Suprapubic skin (tissue), 4 donors: ENCODE measurements at regions not wholly inside any gene's neighbourhood (a gene's known extent, or its start where the extent isn't known, plus 50 kb on each side); places are given as distances from the start of the nearest gene placed in this dataset.

Experiments
- DNase-seq, 2 donors: peaks; one replicate each; pipeline ENCODE4 v3.0.0-alpha.2; 2019; ENCODE audit warnings: low spot score in 2 of 2
- H3K27ac ChIP-seq: fragments of 200-600 bp; sonication (generic); one replicate; pipeline ENCODE4 v1.5.1; 2019
- H3K27me3 ChIP-seq: fragments of 200-600 bp; sonication (generic); one replicate; pipeline ENCODE4 v1.5.1; 2019
- H3K36me3 ChIP-seq: fragments of 200-600 bp; sonication (generic); one replicate; pipeline ENCODE4 v1.5.1; 2019
- H3K4me1 ChIP-seq: fragments of 200-600 bp; sonication (generic); one replicate; pipeline ENCODE4 v1.5.1; 2019
- H3K4me3 ChIP-seq: fragments of 200-600 bp; sonication (generic); one replicate; pipeline ENCODE4 v1.5.1; 2019; ENCODE audit warnings: mild to moderate bottlenecking
- H3K9me3 ChIP-seq: fragments of 200-600 bp; sonication (generic); one replicate; pipeline ENCODE4 v1.5.1; 2019
- EP300 ChIP-seq: sonication (generic); formaldehyde crosslinking; IDR thresholded peaks from one replicate; pipeline ENCODE4 v1.6.1; 2017; ENCODE audit warnings: antibody characterized with exemption
- POLR2A ChIP-seq, 2 donors: fragments of 450-650 bp; IDR thresholded peaks; one replicate each; pipeline ENCODE4 v1.6.1; 2017; ENCODE audit warnings: antibody characterized with exemption in 2 of 2, mild to moderate bottlenecking in 2 of 2, moderate library complexity in 2 of 2
- POLR2AphosphoS5 ChIP-seq, 3 donors: sonication (generic); formaldehyde crosslinking; IDR thresholded peaks; one replicate each; pipeline ENCODE4 v1.6.1; 2017; ENCODE audit warnings: antibody characterized with exemption in 3 of 3
- WGBS: methylation state at CpG from one replicate; pipeline ENCODE4 v1.1.5; 2018; 5-methylcytosine and 5-hydroxymethylcytosine counted together
- TF ChIP-seq, protein P1 (sequence below), 2 donors: fragments of 200-600 bp in 1 of 2; fragments of 450-650 bp in 1 of 2; sonication (generic) in 1 of 2; IDR thresholded peaks; one replicate each; pipeline ENCODE4 v1.5.1; 2016 to 2019; ENCODE audit warnings: antibody characterized with exemption in 2 of 2, mild to moderate bottlenecking in 1 of 2, moderate library complexity in 1 of 2

DNA sequence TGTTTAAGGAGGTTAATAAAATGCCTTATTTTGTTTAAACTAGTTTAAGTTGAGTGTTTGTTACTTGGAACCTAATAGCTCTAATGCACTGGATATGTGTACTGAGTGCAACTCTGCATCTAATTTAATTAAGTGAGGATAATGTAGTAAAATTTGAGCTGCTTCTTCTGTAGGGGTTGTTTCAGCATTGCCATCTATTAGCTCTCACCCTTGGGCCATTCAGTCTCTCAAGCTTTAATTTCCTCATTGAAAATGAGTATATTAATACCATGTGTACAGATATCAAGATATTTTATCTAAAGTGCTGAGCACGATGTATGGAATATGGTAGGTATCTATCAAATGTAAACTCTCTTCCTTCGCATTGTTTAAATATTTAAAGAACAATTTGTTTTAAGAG lies 375.7 kb upstream of the LRRC3B start:
- DNase-seq, result no peak
- H3K4me1 ChIP-seq, result no peaks in the 10 kb centered on the region
- TF ChIP-seq, protein P1, sequence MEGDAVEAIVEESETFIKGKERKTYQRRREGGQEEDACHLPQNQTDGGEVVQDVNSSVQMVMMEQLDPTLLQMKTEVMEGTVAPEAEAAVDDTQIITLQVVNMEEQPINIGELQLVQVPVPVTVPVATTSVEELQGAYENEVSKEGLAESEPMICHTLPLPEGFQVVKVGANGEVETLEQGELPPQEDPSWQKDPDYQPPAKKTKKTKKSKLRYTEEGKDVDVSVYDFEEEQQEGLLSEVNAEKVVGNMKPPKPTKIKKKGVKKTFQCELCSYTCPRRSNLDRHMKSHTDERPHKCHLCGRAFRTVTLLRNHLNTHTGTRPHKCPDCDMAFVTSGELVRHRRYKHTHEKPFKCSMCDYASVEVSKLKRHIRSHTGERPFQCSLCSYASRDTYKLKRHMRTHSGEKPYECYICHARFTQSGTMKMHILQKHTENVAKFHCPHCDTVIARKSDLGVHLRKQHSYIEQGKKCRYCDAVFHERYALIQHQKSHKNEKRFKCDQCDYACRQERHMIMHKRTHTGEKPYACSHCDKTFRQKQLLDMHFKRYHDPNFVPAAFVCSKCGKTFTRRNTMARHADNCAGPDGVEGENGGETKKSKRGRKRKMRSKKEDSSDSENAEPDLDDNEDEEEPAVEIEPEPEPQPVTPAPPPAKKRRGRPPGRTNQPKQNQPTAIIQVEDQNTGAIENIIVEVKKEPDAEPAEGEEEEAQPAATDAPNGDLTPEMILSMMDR (IDR thresholded peaks at IDR 0.05), result no peak
- TF ChIP-seq POLR2A (IDR thresholded peaks at IDR 0.05) (no peak), EP300 (no peak), POLR2AphosphoS5 (IDR thresholded peaks at IDR 0.05) (no peak)
- no peaks in the 10 kb centered on the region for H3K27me3 ChIP-seq
- no peak overlapping the region for H3K4me3 ChIP-seq
- no peaks in the 10 kb centered on the region for H3K9me3 ChIP-seq
- WGBS, result 80% methylated on average over 2 of the region's 2 CpGs
- H3K27ac ChIP-seq, result no peak overlapping the region
- H3K36me3 ChIP-seq, result no peaks in the 10 kb centered on the region

DNA sequence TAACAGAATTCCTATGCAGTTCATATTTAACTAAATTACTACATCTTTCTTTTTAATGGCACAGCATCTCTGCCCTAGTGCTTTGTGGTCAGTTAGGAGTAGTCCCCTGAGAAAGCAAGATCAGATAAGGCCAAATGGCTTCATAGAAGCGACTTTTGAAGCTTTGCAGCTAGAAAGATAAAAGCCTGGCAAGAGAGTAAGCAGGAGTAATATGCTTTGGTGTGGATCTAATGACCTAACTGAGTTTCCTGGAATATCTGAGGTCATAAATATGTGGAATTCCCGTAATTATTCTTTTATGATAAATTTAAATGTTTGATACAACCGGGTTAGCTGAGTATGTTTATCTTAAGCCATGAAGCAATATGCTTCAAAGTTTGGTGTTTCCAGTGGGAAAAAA lies 374.9 kb upstream of the LRRC3B start:
- Histone ChIP-seq H3K27ac (no peak overlapping the region), H3K27me3 (no peaks in the 10 kb centered on the region), H3K4me3 (no peak overlapping the region), H3K4me1 (no peaks in the 10 kb centered on the region), H3K36me3 (no peaks in the 10 kb centered on the region), H3K9me3 (no peaks in the 10 kb centered on the region)
- TF ChIP-seq POLR2AphosphoS5 (IDR thresholded peaks at IDR 0.05), result no peak
- TF ChIP-seq EP300, result no peak
- TF ChIP-seq, protein P1 (IDR thresholded peaks at IDR 0.05), result no peak
- TF ChIP-seq POLR2A (IDR thresholded peaks at IDR 0.05), result no peak
- DNase-seq, result no peak
- 25% methylated on average over 3 of the region's 3 CpGs for WGBS

DNA sequence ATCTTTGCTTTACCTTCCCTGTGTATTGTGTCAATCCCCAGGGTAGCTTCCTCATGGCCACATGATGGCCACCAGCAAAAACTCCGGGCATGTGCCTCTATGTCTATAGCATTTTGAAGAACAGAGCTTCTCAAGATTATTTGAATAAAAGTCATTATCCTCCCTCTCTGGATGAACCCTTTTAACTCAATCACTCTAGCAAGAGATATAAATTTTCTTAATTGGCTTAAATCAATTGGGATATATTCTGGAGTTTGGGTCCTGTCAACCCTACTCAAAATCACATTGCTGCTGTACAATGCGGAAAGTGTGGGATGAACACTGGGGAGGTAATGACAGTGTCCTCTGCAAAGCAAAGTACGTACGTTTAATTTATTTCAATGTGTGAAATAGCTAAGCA lies 370.6 kb upstream of the LRRC3B start:
- no peak overlapping the region for H3K4me3 ChIP-seq
- H3K27me3 ChIP-seq, result no peaks in the 10 kb centered on the region
- no peaks in the 10 kb centered on the region for H3K36me3 ChIP-seq
- TF ChIP-seq, protein P1 (IDR thresholded peaks at IDR 0.05), result no peak
- TF ChIP-seq POLR2A (IDR thresholded peaks at IDR 0.05) (no peak), EP300 (no peak), POLR2AphosphoS5 (IDR thresholded peaks at IDR 0.05) (no peak)
- H3K4me1 ChIP-seq, result no peaks in the 10 kb centered on the region
- whole genome bisulfite sequencing, result 90% methylated on average over 4 of the region's 4 CpGs
- H3K27ac ChIP-seq, result no peak overlapping the region
- H3K9me3 ChIP-seq, result no peaks in the 10 kb centered on the region
- DNase-seq, result no peak

DNA sequence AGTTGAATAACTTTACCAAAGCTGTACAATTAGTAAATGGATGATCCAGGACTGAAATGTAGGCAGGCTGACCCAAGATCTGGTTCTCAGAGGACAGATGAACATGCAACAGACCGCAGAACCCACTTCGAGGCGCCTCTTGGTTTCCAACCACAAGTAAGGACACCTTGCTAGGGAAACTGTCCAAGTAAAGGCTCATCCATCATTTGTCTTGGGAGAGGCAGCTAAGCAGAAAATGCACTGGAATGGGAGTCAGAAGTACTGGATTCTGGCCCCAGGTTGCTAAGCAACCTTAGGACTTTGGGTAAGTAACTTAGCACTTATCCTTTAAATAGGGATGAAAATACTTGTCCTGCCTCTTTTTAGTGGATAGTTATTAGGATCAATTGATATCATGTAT lies 366.3 kb upstream of the LRRC3B start:
- H3K27ac ChIP-seq, result no peak overlapping the region
- no peaks in the 10 kb centered on the region for H3K9me3 ChIP-seq
- no peak overlapping the region for H3K4me3 ChIP-seq
- no peaks in the 10 kb centered on the region for H3K27me3 ChIP-seq
- no peak for TF ChIP-seq POLR2A (IDR thresholded peaks at IDR 0.05)
- TF ChIP-seq, protein P1 (IDR thresholded peaks at IDR 0.05), result no peak
- TF ChIP-seq EP300, result no peak
- no peak for TF ChIP-seq POLR2AphosphoS5 (IDR thresholded peaks at IDR 0.05)
- DNase-seq, result no peak
- H3K4me1 ChIP-seq, result no peaks in the 10 kb centered on the region
- H3K36me3 ChIP-seq, result no peaks in the 10 kb centered on the region
- 89% methylated on average over 3 of the region's 3 CpGs for WGBS

DNA sequence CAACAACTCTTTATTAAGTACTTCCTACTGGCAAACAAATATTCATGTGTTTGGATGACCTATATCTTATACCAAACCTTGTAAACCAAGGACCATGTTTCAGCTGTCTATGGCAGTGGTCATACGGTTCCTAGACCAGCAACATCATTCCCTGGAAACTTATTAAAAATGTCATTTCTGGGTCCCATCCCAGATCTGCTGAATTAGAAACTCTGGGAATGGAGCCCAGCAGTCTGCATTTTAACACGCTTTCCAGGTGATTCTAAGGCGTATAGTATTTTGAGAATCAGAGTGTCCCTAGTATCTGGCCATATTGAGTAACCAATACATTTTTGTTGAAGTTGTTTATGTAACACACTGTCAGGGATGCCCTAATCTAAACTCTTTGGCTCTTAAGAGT lies 363.4 kb upstream of the LRRC3B start:
- Histone ChIP-seq H3K27ac (no peak overlapping the region), H3K36me3 (no peaks in the 10 kb centered on the region), H3K4me1 (no peaks in the 10 kb centered on the region), H3K4me3 (no peak overlapping the region), H3K27me3 (no peaks in the 10 kb centered on the region), H3K9me3 (no peaks in the 10 kb centered on the region)
- 92% methylated on average over 3 of the region's 3 CpGs for WGBS
- no peak for DNase-seq
- no peak for TF ChIP-seq POLR2A (IDR thresholded peaks at IDR 0.05)
- TF ChIP-seq, protein P1 (IDR thresholded peaks at IDR 0.05), result no peak
- no peak for TF ChIP-seq POLR2AphosphoS5 (IDR thresholded peaks at IDR 0.05)
- no peak for TF ChIP-seq EP300
